B cell (primary cell): ENCODE measurements at regions not wholly inside any gene's neighbourhood (a gene's known extent, or its start where the extent isn't known, plus 50 kb on each side); places are given as distances from the start of the nearest gene placed in this dataset.

Experiments used
- EZH2 ChIP-seq: IDR thresholded peaks from 2 replicates; pipeline ENCODE4 v1.6.1; 2012; ENCODE audit warnings: borderline replicate concordance, low read depth, mild to moderate bottlenecking, moderate library complexity, low read length; ENCODE audit not compliant: insufficient read depth, poor library complexity, severe bottlenecking
- TF ChIP-seq, protein P1 (sequence below): fragments of 200-600 bp; IDR thresholded peaks from one replicate; pipeline ENCODE4 v1.8.0; 2022; ENCODE audit warnings: antibody characterized with exemption, mild to moderate bottlenecking

GRCh38 chr18:27366151-27366550 is 181.0 kb upstream of the CHST9 start:
- TF ChIP-seq, protein P1, sequence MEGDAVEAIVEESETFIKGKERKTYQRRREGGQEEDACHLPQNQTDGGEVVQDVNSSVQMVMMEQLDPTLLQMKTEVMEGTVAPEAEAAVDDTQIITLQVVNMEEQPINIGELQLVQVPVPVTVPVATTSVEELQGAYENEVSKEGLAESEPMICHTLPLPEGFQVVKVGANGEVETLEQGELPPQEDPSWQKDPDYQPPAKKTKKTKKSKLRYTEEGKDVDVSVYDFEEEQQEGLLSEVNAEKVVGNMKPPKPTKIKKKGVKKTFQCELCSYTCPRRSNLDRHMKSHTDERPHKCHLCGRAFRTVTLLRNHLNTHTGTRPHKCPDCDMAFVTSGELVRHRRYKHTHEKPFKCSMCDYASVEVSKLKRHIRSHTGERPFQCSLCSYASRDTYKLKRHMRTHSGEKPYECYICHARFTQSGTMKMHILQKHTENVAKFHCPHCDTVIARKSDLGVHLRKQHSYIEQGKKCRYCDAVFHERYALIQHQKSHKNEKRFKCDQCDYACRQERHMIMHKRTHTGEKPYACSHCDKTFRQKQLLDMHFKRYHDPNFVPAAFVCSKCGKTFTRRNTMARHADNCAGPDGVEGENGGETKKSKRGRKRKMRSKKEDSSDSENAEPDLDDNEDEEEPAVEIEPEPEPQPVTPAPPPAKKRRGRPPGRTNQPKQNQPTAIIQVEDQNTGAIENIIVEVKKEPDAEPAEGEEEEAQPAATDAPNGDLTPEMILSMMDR: no peak
- TF ChIP-seq EZH2: no peak
